ENCODE measurements at regions not wholly inside any gene's neighbourhood (a gene's known extent, or its start where the extent isn't known, plus 50 kb on each side); places are given as distances from the start of the nearest gene placed in this dataset.

DNA sequence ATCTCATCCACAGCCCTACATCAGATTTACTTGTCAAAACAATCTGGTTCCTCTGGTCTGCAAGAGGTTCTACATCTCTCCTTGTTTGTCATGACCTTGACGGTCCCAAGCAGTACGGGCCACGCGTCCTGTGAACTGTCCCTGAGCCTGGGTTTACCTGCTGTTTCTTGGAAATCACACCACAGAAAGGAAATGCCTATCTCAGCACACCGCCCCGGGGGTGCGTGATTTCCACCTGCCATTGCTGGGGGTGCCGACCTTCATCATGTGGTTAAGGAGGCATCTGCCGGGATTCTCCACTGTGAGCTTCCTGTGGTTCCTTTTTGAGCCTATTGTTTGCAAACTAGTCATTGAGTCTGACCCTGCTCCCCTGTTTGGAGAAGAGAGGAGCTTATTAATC lies 1363.4 kb downstream of the BRD1 start:
- Histone ChIP-seq H3K36me3 (no peaks in the 10 kb centered on the region), H3K27ac (no peak overlapping the region), H3K27me3 (peaks cover 0 to 52% (median 2%) of the 10 kb centered on the region in 3 donors), H3K9me3 (no peaks in the 10 kb centered on the region), H3K4me1 (no peaks in the 10 kb centered on the region), H3K4me3 (no peak overlapping the region)
- no peak for DNase-seq
- intact Hi-C loops (cut with DNase I; ENCODE audit: low total_unique reads), result no loop called here
- 42 to 60% (median 51%) methylated on average over 9 of the region's 9 CpGs for WGBS, 5 donors
- no peak for TF ChIP-seq POLR2AphosphoS5 (IDR thresholded peaks at IDR 0.05)
- TF ChIP-seq, protein P1, sequence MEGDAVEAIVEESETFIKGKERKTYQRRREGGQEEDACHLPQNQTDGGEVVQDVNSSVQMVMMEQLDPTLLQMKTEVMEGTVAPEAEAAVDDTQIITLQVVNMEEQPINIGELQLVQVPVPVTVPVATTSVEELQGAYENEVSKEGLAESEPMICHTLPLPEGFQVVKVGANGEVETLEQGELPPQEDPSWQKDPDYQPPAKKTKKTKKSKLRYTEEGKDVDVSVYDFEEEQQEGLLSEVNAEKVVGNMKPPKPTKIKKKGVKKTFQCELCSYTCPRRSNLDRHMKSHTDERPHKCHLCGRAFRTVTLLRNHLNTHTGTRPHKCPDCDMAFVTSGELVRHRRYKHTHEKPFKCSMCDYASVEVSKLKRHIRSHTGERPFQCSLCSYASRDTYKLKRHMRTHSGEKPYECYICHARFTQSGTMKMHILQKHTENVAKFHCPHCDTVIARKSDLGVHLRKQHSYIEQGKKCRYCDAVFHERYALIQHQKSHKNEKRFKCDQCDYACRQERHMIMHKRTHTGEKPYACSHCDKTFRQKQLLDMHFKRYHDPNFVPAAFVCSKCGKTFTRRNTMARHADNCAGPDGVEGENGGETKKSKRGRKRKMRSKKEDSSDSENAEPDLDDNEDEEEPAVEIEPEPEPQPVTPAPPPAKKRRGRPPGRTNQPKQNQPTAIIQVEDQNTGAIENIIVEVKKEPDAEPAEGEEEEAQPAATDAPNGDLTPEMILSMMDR (IDR thresholded peaks at IDR 0.05), result no peak
- TF ChIP-seq POLR2A (IDR thresholded peaks at IDR 0.05), result no peak
- no peak for TF ChIP-seq EP300 (IDR thresholded peaks at IDR 0.05)

DNA sequence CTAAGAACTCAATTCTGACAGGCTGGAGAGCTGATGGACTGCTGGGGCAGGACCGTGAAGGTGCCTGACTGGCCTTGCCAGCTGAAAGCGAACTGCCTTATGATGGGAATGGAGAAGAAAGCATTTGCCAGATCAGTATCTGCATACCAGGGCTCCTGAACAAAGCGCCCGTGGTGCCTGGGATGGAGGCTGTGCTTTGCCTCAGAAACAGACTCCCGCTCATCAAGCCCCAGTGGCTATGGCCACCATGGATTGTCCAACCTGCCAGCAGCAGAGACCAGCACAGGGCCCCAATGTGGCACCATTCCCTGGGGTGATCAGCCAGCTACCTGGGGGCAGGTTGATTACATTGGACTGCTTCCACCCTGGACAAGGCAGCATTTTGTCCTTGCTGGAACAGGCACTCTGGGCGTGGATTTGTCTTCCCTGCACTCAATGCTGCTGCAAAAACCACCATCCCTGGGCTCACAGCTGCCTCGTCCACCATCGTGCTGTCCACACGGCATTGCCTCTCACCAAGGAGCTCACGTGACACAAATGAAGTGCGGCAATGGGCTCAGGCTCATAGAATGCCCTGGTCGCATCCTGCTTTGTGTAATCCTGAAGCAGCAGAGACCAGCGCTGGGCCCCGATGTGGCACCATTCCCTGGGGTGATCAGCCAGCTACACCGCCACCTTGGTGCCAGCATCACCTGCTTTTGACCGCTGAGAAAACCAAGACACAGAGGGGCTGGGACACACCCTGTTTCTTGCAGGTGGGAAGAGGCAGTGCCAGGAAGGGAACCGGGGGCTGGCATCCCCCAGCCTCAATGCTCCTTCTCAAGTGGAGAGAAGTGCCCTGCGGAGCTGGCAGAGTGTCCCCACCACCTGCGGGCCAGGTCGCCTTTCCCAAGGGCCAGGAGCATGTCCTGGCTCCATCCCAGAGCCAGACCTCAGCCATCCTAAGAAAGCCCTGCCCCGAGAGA lies 1367.5 kb downstream of the BRD1 start:
- intact Hi-C loops (cut with DNase I; ENCODE audit: low total_unique reads), result no loop called here
- H3K27me3 ChIP-seq, result peaks cover 0 to 53% (median 2%) of the 10 kb centered on the region in 3 donors
- H3K27ac ChIP-seq, result no peak overlapping the region
- 73 to 86% (median 84%) methylated on average over 13 to 21 of the region's 21 CpGs for WGBS, 5 donors
- no peaks in the 10 kb centered on the region for H3K9me3 ChIP-seq
- no peaks in the 10 kb centered on the region for H3K4me1 ChIP-seq
- TF ChIP-seq POLR2A (IDR thresholded peaks at IDR 0.05) (no peak), EP300 (IDR thresholded peaks at IDR 0.05) (no peak), POLR2AphosphoS5 (IDR thresholded peaks at IDR 0.05) (no peak)
- TF ChIP-seq, protein P1 (IDR thresholded peaks at IDR 0.05), result no peak
- H3K4me3 ChIP-seq, result no peak overlapping the region
- no peaks in the 10 kb centered on the region for H3K36me3 ChIP-seq
- DNase-seq, result no peak

- H3K4me1 ChIP-seq, result no peaks in the 10 kb centered on the region
- no peak overlapping the region for H3K4me3 ChIP-seq
- no peaks in the 10 kb centered on the region for H3K36me3 ChIP-seq
- TF ChIP-seq, protein P1 (IDR thresholded peaks at IDR 0.05), result no peak
- no peak for TF ChIP-seq POLR2AphosphoS5 (IDR thresholded peaks at IDR 0.05)
- TF ChIP-seq POLR2A (IDR thresholded peaks at IDR 0.05), result no peak
- TF ChIP-seq EP300 (IDR thresholded peaks at IDR 0.05), result no peak
- 73 to 77% (median 74%) methylated on average over 6 of the region's 6 CpGs for WGBS, 5 donors
- intact Hi-C loops (cut with DNase I; ENCODE audit: low total_unique reads), result no loop called here
- peaks cover 0 to 44% (median 2%) of the 10 kb centered on the region in 3 donors for H3K27me3 ChIP-seq
- no peak for DNase-seq
- H3K27ac ChIP-seq, result no peak overlapping the region
- no peaks in the 10 kb centered on the region for H3K9me3 ChIP-seq
Observed at GRCh38 chr22:48459259-48459658, 1368.4 kb downstream of the BRD1 start.

GRCh38 chr22:48456449-48456848 lies 1371.2 kb downstream of the BRD1 start:
- 87 to 91% (median 88%) methylated on average over 8 of the region's 8 CpGs for WGBS, 5 donors
- TF ChIP-seq EP300 (IDR thresholded peaks at IDR 0.05) (no peak), POLR2A (IDR thresholded peaks at IDR 0.05) (no peak)
- H3K27me3 ChIP-seq, result peaks cover 0 to 43% (median 2%) of the 10 kb centered on the region in 3 donors
- no peak for DNase-seq
- no peak overlapping the region for H3K4me3 ChIP-seq
- intact Hi-C loops (cut with DNase I; ENCODE audit: low total_unique reads), result no loop called here
- H3K36me3 ChIP-seq, result no peaks in the 10 kb centered on the region
- no peaks in the 10 kb centered on the region for H3K9me3 ChIP-seq
- no peak overlapping the region for H3K27ac ChIP-seq
- H3K4me1 ChIP-seq, result no peaks in the 10 kb centered on the region
